GM23338 (cell line): ENCODE measurements at regions not wholly inside any gene's neighbourhood (a gene's known extent, or its start where the extent isn't known, plus 50 kb on each side); places are given as distances from the start of the nearest gene placed in this dataset.
"Not testable (repeated sequence)": the region's sequence is repeated elsewhere in the genome, so short reads cannot be mapped to it uniquely, and the experiment has no call there.

Experiments
- ATAC-seq: fragments of 200-7000 bp; cut with Tn5 transposase; 3 replicates; pipeline ENCODE4 v1.9.1; 2020
- DNase-seq: peaks from one replicate; pipeline ENCODE4 v3.0.0-alpha.2; 2015; ENCODE audit warnings: low spot score
- H2AFZ ChIP-seq: fragments of 200-600 bp; sonication (generic); 2 replicates; pipeline ENCODE4 v1.8.0; 2016; ENCODE audit warnings: antibody characterized with exemption, mild to moderate bottlenecking, moderate library complexity
- H3F3A ChIP-seq: fragments of 200-600 bp; sonication (generic); replicated peaks from 2 replicates; pipeline ENCODE4 v1.8.0; 2017; ENCODE audit warnings: antibody characterized with exemption, mixed run types, low read depth
- H3K27ac ChIP-seq: fragments of 200-600 bp; sonication (generic); 2 replicates; pipeline ENCODE4 v1.6.1; 2016; ENCODE audit warnings: low read depth
- H3K27me3 ChIP-seq: fragments of 200-600 bp; sonication (generic); 2 replicates; pipeline ENCODE4 v1.8.0; 2016; ENCODE audit warnings: mild to moderate bottlenecking, mixed run types, moderate library complexity; ENCODE audit not compliant: insufficient read depth
- H3K36me3 ChIP-seq: fragments of 200-600 bp; sonication (generic); 2 replicates; pipeline ENCODE4 v1.8.0; 2016; ENCODE audit warnings: mild to moderate bottlenecking; ENCODE audit not compliant: insufficient read depth
- H3K4me1 ChIP-seq: fragments of 200-600 bp; sonication (generic); 2 replicates; pipeline ENCODE4 v1.8.0; 2016; ENCODE audit warnings: mild to moderate bottlenecking, moderate library complexity; ENCODE audit not compliant: insufficient read depth
- H3K4me2 ChIP-seq: fragments of 200-600 bp; sonication (generic); 2 replicates; pipeline ENCODE4 v1.7.1; 2017; ENCODE audit warnings: mixed run types
- H3K4me3 ChIP-seq: fragments of 200-600 bp; sonication (generic); 2 replicates; pipeline ENCODE4 v1.6.1; 2016; ENCODE audit warnings: mixed run types
- H3K79me2 ChIP-seq: fragments of 200-600 bp; sonication (generic); replicated peaks from 2 replicates; pipeline ENCODE4 v1.8.0; 2017; ENCODE audit warnings: mild to moderate bottlenecking; ENCODE audit not compliant: insufficient read depth
- H3K9me2 ChIP-seq: fragments of 200-600 bp; sonication (generic); 2 replicates; pipeline ENCODE4 v1.8.0; 2017; ENCODE audit not compliant: insufficient read depth
- H4K20me1 ChIP-seq: fragments of 200-600 bp; sonication (generic); replicated peaks from 2 replicates; pipeline ENCODE4 v1.8.0; 2017; ENCODE audit warnings: mild to moderate bottlenecking; ENCODE audit not compliant: insufficient read depth
- H3K27ac Mint-ChIP-seq: 2 replicates; pipeline ENCODE4 v1.8.0; 2020; ENCODE audit warnings: inconsistent platforms, mild to moderate bottlenecking, moderate library complexity, mixed read lengths
- H3K27me3 Mint-ChIP-seq: 3 replicates; pipeline ENCODE4 v1.8.0; 2022; ENCODE audit warnings: low read depth, mild to moderate bottlenecking, moderate library complexity, mixed read lengths, inconsistent platforms; ENCODE audit not compliant: insufficient read depth, poor library complexity
- H3K36me3 Mint-ChIP-seq: 3 replicates; pipeline ENCODE4 v1.8.0; 2021; ENCODE audit warnings: low read depth, mild to moderate bottlenecking, inconsistent platforms, moderate library complexity, mixed read lengths
- H3K4me1 Mint-ChIP-seq: 3 replicates; pipeline ENCODE4 v1.8.0; 2020; ENCODE audit warnings: mild to moderate bottlenecking, inconsistent platforms, mixed read lengths
- H3K4me3 Mint-ChIP-seq: 3 replicates; pipeline ENCODE4 v1.8.0; 2021; ENCODE audit warnings: moderate library complexity, mild to moderate bottlenecking, inconsistent platforms, mixed read lengths
- H3K9me3 Mint-ChIP-seq: 3 replicates; pipeline ENCODE4 v1.8.0; 2020; ENCODE audit warnings: moderate library complexity, mild to moderate bottlenecking, inconsistent platforms, mixed read lengths
- CREB1 ChIP-seq: fragments of 250-450 bp; sonication (Bioruptor Pico); IDR thresholded peaks from 2 replicates; pipeline ENCODE4 v1.5.0; 2020; ENCODE audit warnings: low read depth, mild to moderate bottlenecking, moderate library complexity
- ETS1 ChIP-seq: IDR thresholded peaks from 2 replicates; pipeline ENCODE4 v1.6.1; 2016; ENCODE audit warnings: antibody characterized with exemption
- EZH2 ChIP-seq: fragments of 200-600 bp; sonication (generic); IDR thresholded peaks from one replicate; pipeline ENCODE4 v1.8.0; 2017; ENCODE audit warnings: antibody characterized with exemption, mild to moderate bottlenecking, low read depth; ENCODE audit not compliant: unreplicated experiment
- JUNB ChIP-seq: IDR thresholded peaks from one replicate; pipeline ENCODE4 v1.6.1; 2016; ENCODE audit warnings: antibody characterized with exemption; ENCODE audit not compliant: unreplicated experiment
- NANOG ChIP-seq: IDR thresholded peaks from 2 replicates; pipeline ENCODE4 v1.6.1; 2016; ENCODE audit warnings: antibody characterized with exemption, borderline replicate concordance
- POLR2AphosphoS5 ChIP-seq: IDR thresholded peaks from 2 replicates; pipeline ENCODE4 v1.6.1; 2016; ENCODE audit warnings: antibody characterized with exemption, low read depth
- REST ChIP-seq: IDR thresholded peaks from one replicate; pipeline ENCODE4 v1.6.1; 2018; ENCODE audit warnings: antibody characterized with exemption; ENCODE audit not compliant: unreplicated experiment
- ZNF114 ChIP-seq: fragments of 250-450 bp; sonication (Bioruptor Pico); IDR thresholded peaks from 2 replicates; pipeline ENCODE4 v1.5.0; 2020; ENCODE audit warnings: mild to moderate bottlenecking, moderate library complexity
- ZNF331 ChIP-seq: fragments of 250-450 bp; sonication (Bioruptor Pico); IDR thresholded peaks from 2 replicates; pipeline ENCODE4 v1.5.0; 2020; ENCODE audit warnings: low read depth, mild to moderate bottlenecking, moderate library complexity
- ZNF462 ChIP-seq: fragments of 250-450 bp; sonication (Bioruptor Pico); IDR thresholded peaks from 2 replicates; pipeline ENCODE4 v1.5.0; 2020; ENCODE audit warnings: mild to moderate bottlenecking, moderate library complexity
- TF ChIP-seq, protein P1 (sequence below), 2 experiments: fragments of 200-600 bp in 1 of 2; sonication (generic) in 1 of 2; conservative IDR thresholded peaks; 2 replicates each; pipeline versions ENCODE4 v1.5.1 to v1.6.1; 2016 to 2017; ENCODE audit warnings: antibody characterized with exemption in 2 of 2, low read depth in 2 of 2, mild to moderate bottlenecking in 2 of 2, moderate library complexity in 1 of 2

GRCh38 chr4:18090447-18090846 lies 68.9 kb upstream of the LCORL start:
- H3K79me2 ChIP-seq, H3K4me2 ChIP-seq, ATAC-seq, H3K4me1 Mint-ChIP-seq, H3F3A ChIP-seq, H3K27me3 ChIP-seq, H3K9me2 ChIP-seq, H3K4me3 Mint-ChIP-seq, H3K27ac ChIP-seq, H3K36me3 Mint-ChIP-seq, H3K27me3 Mint-ChIP-seq, H3K4me1 ChIP-seq, H4K20me1 ChIP-seq, H2AFZ ChIP-seq, H3K27ac Mint-ChIP-seq, H3K36me3 ChIP-seq, DNase-seq, H3K4me3 ChIP-seq: not testable (repeated sequence)
- peaks cover 18% of the 10 kb centered on the region for H3K9me3 Mint-ChIP-seq

GRCh38 chr4:18082236-18082635 lies 60.7 kb upstream of the LCORL start:
- no peaks in the 10 kb centered on the region for H3K36me3 ChIP-seq
- no peaks in the 10 kb centered on the region for H3F3A ChIP-seq
- H3K27ac Mint-ChIP-seq = no peak overlapping the region
- no peak overlapping the region for H2AFZ ChIP-seq
- no peak overlapping the region for H3K4me3 ChIP-seq
- no peaks in the 10 kb centered on the region for H3K79me2 ChIP-seq
- no peaks in the 10 kb centered on the region for H3K27me3 ChIP-seq
- H3K27me3 Mint-ChIP-seq = peaks cover 1% of the 10 kb centered on the region
- ATAC-seq (no peak), DNase-seq (no peak)
- H3K4me1 Mint-ChIP-seq = no peaks in the 10 kb centered on the region
- H3K9me2 ChIP-seq = no peaks in the 10 kb centered on the region; the same call in 1 of the 2 replicates
- no peak overlapping the region for H3K4me3 Mint-ChIP-seq
- peaks cover 12% of the 10 kb centered on the region for H3K9me3 Mint-ChIP-seq
- no peak overlapping the region for H3K4me2 ChIP-seq
- no peaks in the 10 kb centered on the region for H4K20me1 ChIP-seq
- no peaks in the 10 kb centered on the region; the same call in 2 of the 3 replicates for H3K36me3 Mint-ChIP-seq
- no peak overlapping the region for H3K27ac ChIP-seq
- no peaks in the 10 kb centered on the region for H3K4me1 ChIP-seq
- TF ChIP-seq NANOG = no peak
- TF ChIP-seq CREB1 (CRISPR knock-in tag) = no peak
- TF ChIP-seq, protein P1, sequence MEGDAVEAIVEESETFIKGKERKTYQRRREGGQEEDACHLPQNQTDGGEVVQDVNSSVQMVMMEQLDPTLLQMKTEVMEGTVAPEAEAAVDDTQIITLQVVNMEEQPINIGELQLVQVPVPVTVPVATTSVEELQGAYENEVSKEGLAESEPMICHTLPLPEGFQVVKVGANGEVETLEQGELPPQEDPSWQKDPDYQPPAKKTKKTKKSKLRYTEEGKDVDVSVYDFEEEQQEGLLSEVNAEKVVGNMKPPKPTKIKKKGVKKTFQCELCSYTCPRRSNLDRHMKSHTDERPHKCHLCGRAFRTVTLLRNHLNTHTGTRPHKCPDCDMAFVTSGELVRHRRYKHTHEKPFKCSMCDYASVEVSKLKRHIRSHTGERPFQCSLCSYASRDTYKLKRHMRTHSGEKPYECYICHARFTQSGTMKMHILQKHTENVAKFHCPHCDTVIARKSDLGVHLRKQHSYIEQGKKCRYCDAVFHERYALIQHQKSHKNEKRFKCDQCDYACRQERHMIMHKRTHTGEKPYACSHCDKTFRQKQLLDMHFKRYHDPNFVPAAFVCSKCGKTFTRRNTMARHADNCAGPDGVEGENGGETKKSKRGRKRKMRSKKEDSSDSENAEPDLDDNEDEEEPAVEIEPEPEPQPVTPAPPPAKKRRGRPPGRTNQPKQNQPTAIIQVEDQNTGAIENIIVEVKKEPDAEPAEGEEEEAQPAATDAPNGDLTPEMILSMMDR (conservative IDR thresholded peaks at IDR 0.05; ENCODE audit: low read depth in 2 of 2) = no peak
- no peak for TF ChIP-seq REST
- no peak for TF ChIP-seq EZH2
- TF ChIP-seq ZNF114 = no peak
- TF ChIP-seq JUNB = no peak
- no peak for TF ChIP-seq ZNF462
- TF ChIP-seq ETS1 = no peak
- no peak for TF ChIP-seq POLR2AphosphoS5
- no peak for TF ChIP-seq ZNF331 (CRISPR knock-in tag)
